ENCODE measurements at regions not wholly inside any gene's neighbourhood (a gene's known extent, or its start where the extent isn't known, plus 50 kb on each side); places are given as distances from the start of the nearest gene placed in this dataset.

DNA sequence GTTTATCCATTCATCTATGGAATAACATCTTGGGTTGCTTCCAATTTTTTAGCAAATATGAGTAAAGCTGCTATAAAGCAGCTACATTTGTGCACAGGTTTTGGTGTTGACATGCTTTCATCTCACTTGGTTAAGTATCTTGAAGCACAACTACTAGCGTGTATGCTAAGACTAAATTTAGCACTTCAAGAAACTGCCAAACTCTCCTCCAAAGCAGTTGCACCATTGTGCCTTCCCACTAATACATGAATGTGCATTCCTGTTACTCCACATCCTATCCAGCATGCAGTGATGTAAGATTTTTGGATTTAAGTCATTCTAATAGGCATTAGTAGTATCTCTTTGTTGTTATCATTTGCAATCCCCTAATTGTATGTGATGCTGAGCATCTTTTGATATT is 230.7 kb downstream of the KCNA4 start:
- TF ChIP-seq EZH2 (IDR thresholded peaks at IDR 0.05; ENCODE audit: insufficient read depth, poor library complexity, severe bottlenecking), result no peak
- TF ChIP-seq EZH2phosphoT487 (IDR thresholded peaks at IDR 0.05; ENCODE audit: insufficient read depth, low read depth), result no peak
